ENCODE measurements at regions not wholly inside any gene's neighbourhood (a gene's known extent, or its start where the extent isn't known, plus 50 kb on each side); places are given as distances from the start of the nearest gene placed in this dataset.

- no peaks in the 10 kb centered on the region for H3K9me3 ChIP-seq
- no peak overlapping the region for H3K4me3 ChIP-seq
- intact Hi-C loops (cut with DNase I; ENCODE audit: low total_unique reads), result no loop called here
- no peaks in the 10 kb centered on the region for H3K36me3 ChIP-seq
- H3K27me3 ChIP-seq, result no peaks in the 10 kb centered on the region
- DNase-seq (ENCODE audit: low spot score in 2 of 2), result no peak
- H3K27ac ChIP-seq, result no peak overlapping the region
- no peak for TF ChIP-seq CTCF (IDR thresholded peaks at IDR 0.05)
- H3K4me1 ChIP-seq, result no peaks in the 10 kb centered on the region
Measured at GRCh38 chr3:22284559-22284958, 533.5 kb upstream of the ZNF385D start.

- no peak overlapping the region for H3K27ac ChIP-seq
- H3K9me3 ChIP-seq, result no peaks in the 10 kb centered on the region
- H3K36me3 ChIP-seq, result no peaks in the 10 kb centered on the region
- DNase-seq (ENCODE audit: low spot score in 2 of 2), result no peak
- intact Hi-C loops (cut with DNase I; ENCODE audit: low total_unique reads), result no loop called here
- no peak overlapping the region for H3K4me3 ChIP-seq
- H3K4me1 ChIP-seq, result no peaks in the 10 kb centered on the region
- TF ChIP-seq POLR2A (IDR thresholded peaks at IDR 0.05) (no peak), POLR2AphosphoS5 (IDR thresholded peaks at IDR 0.05) (no peak), CTCF (IDR thresholded peaks at IDR 0.05) (no peak)
- H3K27me3 ChIP-seq, result no peaks in the 10 kb centered on the region
Measured at GRCh38 chr3:22288756-22289155, 537.7 kb upstream of the ZNF385D start.

- no peaks in the 10 kb centered on the region for H3K27me3 ChIP-seq
- no peaks in the 10 kb centered on the region for H3K4me1 ChIP-seq
Measured at GRCh38 chr3:22292681-22293080, 541.7 kb upstream of the ZNF385D start.

GRCh38 chr3:22296601-22297000 is 545.6 kb upstream of the ZNF385D start:
- TF ChIP-seq POLR2AphosphoS5 (IDR thresholded peaks at IDR 0.05) (no peak), POLR2A (IDR thresholded peaks at IDR 0.05) (no peak), CTCF (IDR thresholded peaks at IDR 0.05) (no peak)
- Histone ChIP-seq H3K4me1 (no peaks in the 10 kb centered on the region), H3K36me3 (no peaks in the 10 kb centered on the region)

More at GRCh38 chr3:22292681-22293080, 541.7 kb upstream of the ZNF385D start:
- DNase-seq (ENCODE audit: low spot score in 2 of 2), result no peak
- H3K36me3 ChIP-seq, result no peaks in the 10 kb centered on the region
- H3K27ac ChIP-seq, result no peak overlapping the region
- no peak for TF ChIP-seq CTCF (IDR thresholded peaks at IDR 0.05)
- TF ChIP-seq POLR2A (IDR thresholded peaks at IDR 0.05), result no peak
- TF ChIP-seq POLR2AphosphoS5 (IDR thresholded peaks at IDR 0.05), result no peak
- intact Hi-C loops (cut with DNase I; ENCODE audit: low total_unique reads), result no loop called here
- H3K9me3 ChIP-seq, result no peaks in the 10 kb centered on the region
- H3K4me3 ChIP-seq, result no peak overlapping the region

GRCh38 chr3:22297436-22297835 is 546.4 kb upstream of the ZNF385D start:
- H3K4me3 ChIP-seq, result no peak overlapping the region
- H3K27me3 ChIP-seq, result no peaks in the 10 kb centered on the region
- no peak overlapping the region for H3K27ac ChIP-seq
- no peak for DNase-seq (ENCODE audit: low spot score in 2 of 2)
- H3K4me1 ChIP-seq, result no peaks in the 10 kb centered on the region
- peaks cover 0 to 12% of the 10 kb centered on the region in 2 donors for H3K9me3 ChIP-seq
- no peak for TF ChIP-seq POLR2AphosphoS5 (IDR thresholded peaks at IDR 0.05)
- TF ChIP-seq POLR2A (IDR thresholded peaks at IDR 0.05), result no peak
- TF ChIP-seq CTCF (IDR thresholded peaks at IDR 0.05), result no peak
- no peaks in the 10 kb centered on the region for H3K36me3 ChIP-seq
- intact Hi-C loops (cut with DNase I; ENCODE audit: low total_unique reads), result no loop called here

More at GRCh38 chr3:22296601-22297000, 545.6 kb upstream of the ZNF385D start:
- H3K4me3 ChIP-seq, result no peak overlapping the region
- no peak overlapping the region for H3K27ac ChIP-seq
- H3K27me3 ChIP-seq, result no peaks in the 10 kb centered on the region
- no peak for DNase-seq (ENCODE audit: low spot score in 2 of 2)
- intact Hi-C loops (cut with DNase I; ENCODE audit: low total_unique reads), result no loop called here
- peaks cover 0 to 8% of the 10 kb centered on the region in 2 donors for H3K9me3 ChIP-seq
